K562 (cell line): ENCODE measurements at regions not wholly inside any gene's neighbourhood (a gene's known extent, or its start where the extent isn't known, plus 50 kb on each side); places are given as distances from the start of the nearest gene placed in this dataset.

Experiments
- ATAC-seq: fragments of 200-7000 bp; cut with Tn5 transposase; 3 replicates; pipeline ENCODE4 v1.9.1; 2020; ENCODE audit warnings: moderate library complexity
- BruUV-seq: library from RNA; stranded (reverse); fragments of 400-500 nt; replicated peaks from 2 replicates; lab custom pipeline; 2021; lab: Mats Ljungman, UMichigan
- CTCF ChIA-PET: fragments of 300-600 bp; formaldehyde crosslinking; extraction: SDS; loops from one replicate; lab custom pipeline; 2021; ENCODE audit warnings: low intra/inter-chr PET ratio; lab: Yijun Ruan, JAX
- POLR2A ChIA-PET: fragments of 300-600, 350-650 bp; sonication (Branson Sonifier 250); formaldehyde crosslinking; extraction: SDS; loops from one replicate; lab custom pipeline; 2021; ENCODE audit warnings: antibody characterized with exemption, inconsistent platforms; lab: Yijun Ruan, JAX
- DNase-seq, 4 experiments: peaks; one replicate each; pipeline versions ENCODE4 v3.0.0 to v3.0.0-alpha.2; 2011 to 2018; ENCODE audit warnings: low spot score in 3 of 4, mixed read lengths in 3 of 4; ENCODE audit errors: extremely low read depth in 1 of 4
- FAIRE-seq: peaks from 2 replicates; lab custom pipeline; 2011; peaks lifted over from hg19 to GRCh38; lab: Jason Lieb, UNC
- H2AFZ ChIP-seq: 2 replicates; pipeline ENCODE4 v1.6.0; 2011; ENCODE audit warnings: low read depth, low read length, control low read depth, inconsistent platforms
- H3K27ac ChIP-seq: fragments of 200-600 bp; 3 replicates; pipeline ENCODE4 v1.8.0; 2011; ENCODE audit warnings: low read depth, mild to moderate bottlenecking, control low read depth, inconsistent platforms, low read length, moderate library complexity, mixed read lengths; ENCODE audit errors: extremely low read depth
- H3K27me3 ChIP-seq, 2 experiments: fragments of 300-600 bp in 1 of 2; 2 replicates in 1 of 2; 3 replicates in 1 of 2; pipeline versions ENCODE4 v1.6.0 to v1.8.0; 2011; ENCODE audit warnings: inconsistent platforms in 2 of 2, low read length in 2 of 2, mild to moderate bottlenecking in 1 of 2, mixed read lengths in 1 of 2, moderate library complexity in 1 of 2; ENCODE audit not compliant: control insufficient read depth in 2 of 2, insufficient read depth in 2 of 2
- H3K36me3 ChIP-seq: fragments of 300-600 bp; 3 replicates; pipeline ENCODE4 v1.8.0; 2011; ENCODE audit warnings: mild to moderate bottlenecking, low read length, inconsistent platforms; ENCODE audit not compliant: control insufficient read depth, insufficient read depth
- H3K4me1 ChIP-seq, 2 experiments: fragments of 200-600 bp in 1 of 2; replicated peaks in 1 of 2; 2 replicates in 1 of 2; 3 replicates in 1 of 2; pipeline versions ENCODE4 v1.5.1 to v1.8.0; 2011; ENCODE audit warnings: inconsistent platforms in 2 of 2, low read length in 2 of 2, mild to moderate bottlenecking in 1 of 2, mixed read lengths in 1 of 2, moderate library complexity in 1 of 2; ENCODE audit not compliant: control insufficient read depth in 2 of 2, insufficient read depth in 2 of 2
- H3K4me2 ChIP-seq: 2 replicates; pipeline ENCODE4 v1.6.1; 2011; ENCODE audit warnings: low read length, control low read depth, inconsistent platforms, mixed read lengths; ENCODE audit not compliant: insufficient read depth
- H3K4me3 ChIP-seq: fragments of 200-600 bp; sonication (generic), shearing (Covaris generic); 2 replicates; pipeline ENCODE4 v1.5.1; 2016; ENCODE audit warnings: control low read depth, inconsistent platforms
- H3K79me2 ChIP-seq: fragments of 200-600 bp; 3 replicates; pipeline ENCODE4 v1.8.0; 2011; ENCODE audit warnings: low read length, inconsistent platforms; ENCODE audit not compliant: control insufficient read depth, insufficient read depth
- H3K9ac ChIP-seq, 2 experiments: 2 replicates each; pipeline versions ENCODE4 v1.6.0 to v1.6.1; 2011; ENCODE audit warnings: low read depth in 2 of 2, low read length in 2 of 2, control low read depth in 1 of 2, inconsistent platforms in 1 of 2, mild to moderate bottlenecking in 1 of 2, mixed read lengths in 1 of 2; ENCODE audit not compliant: insufficient read depth in 1 of 2
- H3K9me1 ChIP-seq: one replicate; pipeline ENCODE4 v1.6.0; 2011; ENCODE audit warnings: inconsistent platforms, mild to moderate bottlenecking, low read length, moderate library complexity; ENCODE audit not compliant: control insufficient read depth, insufficient read depth
- H3K9me3 ChIP-seq: replicated peaks from 2 replicates; pipeline ENCODE4 v1.5.1; 2011; ENCODE audit warnings: low read depth, low read length, inconsistent platforms; ENCODE audit not compliant: control insufficient read depth, insufficient read depth
- H4K20me1 ChIP-seq: replicated peaks from 2 replicates; pipeline ENCODE4 v1.6.1; 2011; ENCODE audit warnings: low read length, inconsistent platforms, mixed read lengths; ENCODE audit not compliant: control insufficient read depth, insufficient read depth
- CBFA2T3 ChIP-seq: fragments of 450-650 bp; IDR thresholded peaks from 2 replicates; pipeline ENCODE4 v1.6.1; 2017
- DDX20 ChIP-seq: fragments of 450-650 bp; IDR thresholded peaks from 2 replicates; pipeline ENCODE4 v1.6.1; 2016; ENCODE audit warnings: missing genetic modification characterization, low read depth, mild to moderate bottlenecking, missing compliant biosample characterization, moderate library complexity
- HCFC1 ChIP-seq: IDR thresholded peaks from 2 replicates; pipeline ENCODE4 v1.6.1; 2012; ENCODE audit warnings: low read depth, low read length, improper control_type of control experiment
- MCM2 ChIP-seq: fragments of 450-650 bp; IDR thresholded peaks from 2 replicates; pipeline ENCODE4 v1.6.1; 2017; ENCODE audit warnings: low read depth, mild to moderate bottlenecking
- OTX1 ChIP-seq: fragments of 450-650 bp; formaldehyde crosslinking; IDR thresholded peaks from 2 replicates; pipeline ENCODE4 v1.4.0; 2022; ENCODE audit warnings: mild to moderate bottlenecking
- POLR2AphosphoS2 ChIP-seq: IDR thresholded peaks from 2 replicates; pipeline ENCODE4 v1.6.1; 2012; ENCODE audit warnings: low read length, improper control_type of control experiment
- POLR2G ChIP-seq: fragments of 200-400 bp; formaldehyde crosslinking; IDR thresholded peaks from 2 replicates; pipeline ENCODE4 v1.6.1; 2017; ENCODE audit warnings: low read depth, mild to moderate bottlenecking, antibody characterized with exemption, low read length, moderate library complexity
- PURB ChIP-seq: sonication (generic); formaldehyde crosslinking; IDR thresholded peaks from 2 replicates; pipeline ENCODE4 v1.9.0; 2021; ENCODE audit warnings: low read depth, mild to moderate bottlenecking, missing genetic modification reagents
- SAFB ChIP-seq: fragments of 200-400 bp; formaldehyde crosslinking; IDR thresholded peaks from 2 replicates; pipeline ENCODE4 v1.6.1; 2017; ENCODE audit warnings: low read depth, low read length, borderline replicate concordance
- SRF ChIP-seq, 2 experiments: fragments of 250-450, 450-650 bp in 1 of 2; sonication (Bioruptor Pico) in 1 of 2; sonication (generic) in 1 of 2; formaldehyde crosslinking; IDR thresholded peaks; 2 replicates each; pipeline versions ENCODE4 v1.5.0 to v1.5.1; 2020 to 2022; ENCODE audit warnings: mild to moderate bottlenecking in 1 of 2, missing genetic modification reagents in 1 of 2
- SRSF9 ChIP-seq: fragments of 200-400 bp; formaldehyde crosslinking; IDR thresholded peaks from 2 replicates; pipeline ENCODE4 v1.6.1; 2017; ENCODE audit warnings: low read depth, low read length, borderline replicate concordance
- U2AF2 ChIP-seq: fragments of 200-400 bp; formaldehyde crosslinking; optimal IDR thresholded peaks from 2 replicates; pipeline ENCODE3; 2017; ENCODE audit warnings: low read depth, mild to moderate bottlenecking, low read length
- ZBED1 ChIP-seq: IDR thresholded peaks from 2 replicates; pipeline ENCODE4 v1.6.1; 2014
- ZNF140 ChIP-seq: fragments of 250-450 bp; sonication (Bioruptor Pico); IDR thresholded peaks from 2 replicates; pipeline ENCODE4 v1.8.0; 2021; ENCODE audit warnings: moderate library complexity, mild to moderate bottlenecking, inconsistent platforms
- ZNF253 ChIP-seq: fragments of 250-450 bp; sonication (Bioruptor Pico); conservative IDR thresholded peaks from 2 replicates; pipeline ENCODE4 v1.6.1; 2021; ENCODE audit warnings: mild to moderate bottlenecking
- ZNF384 ChIP-seq: IDR thresholded peaks from 2 replicates; pipeline ENCODE4 v1.6.1; 2012; ENCODE audit warnings: low read depth, low read length, improper control_type of control experiment
- WGBS: fragments of 100-300 bp; shearing (Covaris generic); methylation state at CpG from one replicate; pipeline ENCODE4 v1.1.6; 2016; ENCODE audit warnings: low coverage, mixed read lengths; ENCODE audit not compliant: insufficient coverage; ENCODE audit errors: missing lambda C conversion rate; 5-methylcytosine and 5-hydroxymethylcytosine counted together
- in situ Hi-C: fragments of 300-500 bp; cut with MboI; formaldehyde crosslinking; loops from 4 replicates; pipeline ENCODE4 v1.15.0; 2018; ENCODE audit warnings: inconsistent platforms, mixed read lengths
- intact Hi-C: fragments of 100-400 bp; cut with micrococcal nuclease; formaldehyde crosslinking; loops from 2 replicates; pipeline ENCODE4 v1.14.2; 2022
- TF ChIP-seq, protein P1 (sequence below): sonication (generic); formaldehyde crosslinking; IDR thresholded peaks from 2 replicates; pipeline ENCODE4 v1.8.0; 2022; ENCODE audit warnings: mild to moderate bottlenecking, low read depth, missing genetic modification reagents
- TF ChIP-seq, protein P2 (sequence below): fragments of 450-650 bp; formaldehyde crosslinking; IDR thresholded peaks from 2 replicates; pipeline ENCODE4 v1.4.0; 2022; ENCODE audit warnings: missing genetic modification characterization

DNA sequence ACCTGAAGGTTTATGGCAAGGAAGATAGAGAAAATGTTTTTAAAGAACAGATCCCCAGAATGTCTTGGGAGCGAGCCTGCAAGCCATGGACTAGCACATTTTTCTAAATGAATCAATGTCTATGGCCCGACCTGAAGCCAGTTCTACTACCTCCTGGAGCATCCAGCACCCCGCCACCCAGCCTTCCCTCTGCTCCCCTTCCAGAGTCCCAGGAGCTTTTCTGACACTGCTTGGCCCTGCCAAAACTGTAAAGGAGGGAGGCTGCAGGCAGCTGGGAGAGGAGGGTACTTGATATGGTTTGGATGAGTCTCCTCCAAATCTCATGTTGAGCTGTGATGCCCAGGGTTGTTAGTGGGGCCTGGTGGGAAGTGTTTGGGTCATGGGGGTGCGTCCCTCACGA lies 95.5 kb upstream of the FZD10 start:
- intact Hi-C loops, result no loop called here
- DNase-seq (no peak), FAIRE-seq (no peak), ATAC-seq (no peak)
- no peaks in the 10 kb centered on the region for H3K79me2 ChIP-seq
- H3K9ac ChIP-seq, result no peak overlapping the region
- POLR2A ChIA-PET, result no interaction called here
- H3K36me3 ChIP-seq, result no peaks in the 10 kb centered on the region
- H3K27ac ChIP-seq, result no peak overlapping the region
- no peaks in the 10 kb centered on the region for H3K27me3 ChIP-seq
- no peaks in the 10 kb centered on the region; the same call in 1 of the 2 replicates for H4K20me1 ChIP-seq
- in situ Hi-C loops, result no loop called here
- TF ChIP-seq HCFC1 (no peak), PURB (CRISPR knock-in tag) (no peak), SRF (CRISPR knock-in tag; IDR thresholded peaks at IDR 0.05) (no peak), SRSF9 (no peak), CBFA2T3 (no peak)
- TF ChIP-seq, all 486 proteins: peak for 0
- no peak overlapping the region for H3K4me3 ChIP-seq
- H3K9me3 ChIP-seq, result no peaks in the 10 kb centered on the region
- peaks cover 0 to 4% of the 10 kb centered on the region in 2 experiments; a peak in 1 of 5 replicates for H3K4me1 ChIP-seq
- CTCF ChIA-PET, result no interaction called here
- no TSS peak for BruUV-seq
- H3K9me1 ChIP-seq, result no peaks in the 10 kb centered on the region
- no peak overlapping the region for H2AFZ ChIP-seq
- no peak overlapping the region for H3K4me2 ChIP-seq
- WGBS, result 0% methylated on average over 5 of the region's 5 CpGs

DNA sequence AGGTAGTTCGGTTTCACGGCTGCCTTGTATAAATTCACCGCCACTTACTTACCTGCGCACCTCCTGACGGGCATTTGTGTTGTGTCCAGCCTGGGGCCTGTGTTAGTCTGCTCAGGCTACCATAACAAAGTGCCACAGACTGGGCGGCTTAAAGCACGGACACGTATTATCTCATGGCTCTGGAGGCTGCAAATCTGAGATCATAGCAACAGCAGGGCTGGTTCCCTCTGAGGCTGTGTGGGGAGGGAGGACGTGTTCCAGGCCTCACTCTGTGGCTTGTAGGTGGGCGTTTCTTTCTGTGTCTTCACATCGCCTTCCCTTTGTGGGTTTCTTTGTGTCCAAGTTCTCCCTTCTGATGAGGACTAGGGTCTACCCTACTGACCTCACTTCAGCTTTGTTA lies 93.5 kb upstream of the FZD10 start:
- BruUV-seq, result no TSS peak
- POLR2A ChIA-PET, result no interaction called here
- no peak for FAIRE-seq
- Histone ChIP-seq H3K27ac (no peak overlapping the region), H3K79me2 (no peaks in the 10 kb centered on the region), H4K20me1 (no peaks in the 10 kb centered on the region; the same call in 1 of the 2 replicates), H3K4me3 (no peak overlapping the region), H3K4me1 (peaks cover 0 to 4% of the 10 kb centered on the region in 2 experiments; a peak in 1 of 5 replicates), H3K9me1 (no peaks in the 10 kb centered on the region), H3K9ac (no peak overlapping the region), H3K9me3 (no peaks in the 10 kb centered on the region), H3K36me3 (no peaks in the 10 kb centered on the region), H3K4me2 (no peak overlapping the region), H3K27me3 (peaks cover 0 to 7% of the 10 kb centered on the region in 2 experiments; a peak in 1 of 5 replicates), H2AFZ (no peak overlapping the region)
- intact Hi-C loops, result no loop called here
- ATAC-seq, result no peak
- WGBS, result 2% methylated on average over 10 of the region's 11 CpGs
- CTCF ChIA-PET, result no interaction called here
- DNase-seq, result no peak
- in situ Hi-C loops, result no loop called here
- TF ChIP-seq SAFB (no peak), POLR2G (no peak), ZNF253 (CRISPR knock-in tag) (no peak), POLR2AphosphoS2 (no peak), ZBED1 (no peak), ZNF384 (no peak), U2AF2 (no peak), OTX1 (no peak), DDX20 (tag) (no peak), ZNF140 (no peak), MCM2 (no peak)
- TF ChIP-seq, protein P1, sequence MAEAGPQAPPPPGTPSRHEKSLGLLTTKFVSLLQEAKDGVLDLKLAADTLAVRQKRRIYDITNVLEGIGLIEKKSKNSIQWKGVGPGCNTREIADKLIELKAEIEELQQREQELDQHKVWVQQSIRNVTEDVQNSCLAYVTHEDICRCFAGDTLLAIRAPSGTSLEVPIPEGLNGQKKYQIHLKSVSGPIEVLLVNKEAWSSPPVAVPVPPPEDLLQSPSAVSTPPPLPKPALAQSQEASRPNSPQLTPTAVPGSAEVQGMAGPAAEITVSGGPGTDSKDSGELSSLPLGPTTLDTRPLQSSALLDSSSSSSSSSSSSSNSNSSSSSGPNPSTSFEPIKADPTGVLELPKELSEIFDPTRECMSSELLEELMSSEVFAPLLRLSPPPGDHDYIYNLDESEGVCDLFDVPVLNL (CRISPR knock-in tag), result no peak
- TF ChIP-seq, protein P2, sequence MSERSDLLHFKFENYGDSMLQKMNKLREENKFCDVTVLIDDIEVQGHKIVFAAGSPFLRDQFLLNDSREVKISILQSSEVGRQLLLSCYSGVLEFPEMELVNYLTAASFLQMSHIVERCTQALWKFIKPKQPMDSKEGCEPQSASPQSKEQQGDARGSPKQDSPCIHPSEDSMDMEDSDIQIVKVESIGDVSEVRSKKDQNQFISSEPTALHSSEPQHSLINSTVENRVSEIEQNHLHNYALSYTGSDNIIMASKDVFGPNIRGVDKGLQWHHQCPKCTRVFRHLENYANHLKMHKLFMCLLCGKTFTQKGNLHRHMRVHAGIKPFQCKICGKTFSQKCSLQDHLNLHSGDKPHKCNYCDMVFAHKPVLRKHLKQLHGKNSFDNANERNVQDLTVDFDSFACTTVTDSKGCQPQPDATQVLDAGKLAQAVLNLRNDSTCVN (CRISPR knock-in tag), result no peak
